ENCODE measurements at regions not wholly inside any gene's neighbourhood (a gene's known extent, or its start where the extent isn't known, plus 50 kb on each side); places are given as distances from the start of the nearest gene placed in this dataset.

DNA sequence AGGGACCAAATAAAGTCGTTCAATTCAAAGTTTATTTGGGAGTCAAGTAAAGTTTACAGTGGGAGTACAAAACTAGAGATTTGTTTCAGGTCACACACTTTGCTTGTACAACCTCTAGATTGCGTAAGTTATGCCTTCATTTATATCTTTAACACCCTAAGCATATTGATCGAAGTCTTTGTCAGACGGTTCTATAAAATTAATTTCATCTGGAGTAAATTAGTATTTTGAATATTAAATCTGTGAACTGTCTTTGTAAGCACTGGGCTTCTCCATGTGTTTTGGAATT lies 119.7 kb downstream of the ACAA2 start:
- TF ChIP-seq CTCF (IDR thresholded peaks at IDR 0.05) (no peak), POLR2A (IDR thresholded peaks at IDR 0.05) (no peak)

All from ovary (tissue), 3 donors.